Mesendoderm (in vitro differentiated cells): ENCODE measurements at regions not wholly inside any gene's neighbourhood (a gene's known extent, or its start where the extent isn't known, plus 50 kb on each side); places are given as distances from the start of the nearest gene placed in this dataset.

Experiments used
- DNase-seq: peaks from one replicate; pipeline ENCODE4 v3.0.0; 2013
- H2AK5ac ChIP-seq: 2 replicates; pipeline ENCODE4 v1.6.1; 2013; ENCODE audit warnings: low read length, inconsistent platforms
- H2BK120ac ChIP-seq: 2 replicates; pipeline ENCODE4 v1.6.1; 2013; ENCODE audit warnings: low read depth, mild to moderate bottlenecking, low read length, moderate library complexity, mixed read lengths
- H2BK15ac ChIP-seq: replicated peaks from 2 replicates; pipeline ENCODE4 v1.6.1; 2013; ENCODE audit warnings: low read depth, mild to moderate bottlenecking, moderate library complexity
- H2BK5ac ChIP-seq: 2 replicates; pipeline ENCODE4 v1.6.1; 2013; ENCODE audit warnings: low read length, inconsistent platforms
- H3K18ac ChIP-seq: 2 replicates; pipeline ENCODE4 v1.6.1; 2013; ENCODE audit warnings: mild to moderate bottlenecking, low read length, mixed read lengths
- H3K23ac ChIP-seq: one replicate; pipeline ENCODE4 v1.6.1; 2013; ENCODE audit warnings: low read length
- H3K27ac ChIP-seq: 2 replicates; pipeline ENCODE4 v1.5.1; 2013; ENCODE audit warnings: low read depth, mild to moderate bottlenecking, inconsistent platforms, low read length, moderate library complexity
- H3K27me3 ChIP-seq: 2 replicates; pipeline ENCODE4 v1.6.1; 2013; ENCODE audit warnings: low read length, control low read depth, mild to moderate bottlenecking, inconsistent platforms; ENCODE audit not compliant: insufficient read depth, poor library complexity
- H3K36me3 ChIP-seq: 2 replicates; pipeline ENCODE4 v1.6.1; 2013; ENCODE audit warnings: low read length, inconsistent platforms; ENCODE audit not compliant: control insufficient read depth, insufficient read depth
- H3K4ac ChIP-seq: one replicate; pipeline ENCODE4 v1.6.1; 2013; ENCODE audit warnings: low read depth, mild to moderate bottlenecking, low read length, moderate library complexity
- H3K4me1 ChIP-seq: 2 replicates; pipeline ENCODE4 v1.6.1; 2013; ENCODE audit warnings: low read depth, low read length, inconsistent platforms; ENCODE audit not compliant: control insufficient read depth
- H3K4me2 ChIP-seq: 2 replicates; pipeline ENCODE4 v1.6.1; 2013; ENCODE audit warnings: low read length
- H3K4me3 ChIP-seq: 2 replicates; pipeline ENCODE4 v1.5.1; 2013; ENCODE audit warnings: mild to moderate bottlenecking, low read length
- H3K56ac ChIP-seq: one replicate; pipeline ENCODE4 v1.6.1; 2013; ENCODE audit warnings: low read length
- H3K79me1 ChIP-seq: 2 replicates; pipeline ENCODE4 v1.6.1; 2013; ENCODE audit warnings: low read length, inconsistent platforms
- H3K79me2 ChIP-seq: 2 replicates; pipeline ENCODE4 v1.6.1; 2013; ENCODE audit warnings: mild to moderate bottlenecking, low read length; ENCODE audit not compliant: control insufficient read depth, insufficient read depth
- H3K9ac ChIP-seq: 2 replicates; pipeline ENCODE4 v1.6.1; 2013; ENCODE audit warnings: low read length, inconsistent platforms
- H4K5ac ChIP-seq: one replicate; pipeline ENCODE4 v1.6.1; 2013; ENCODE audit warnings: low read length
- H4K8ac ChIP-seq: one replicate; pipeline ENCODE4 v1.6.1; 2013; ENCODE audit warnings: low read depth, mild to moderate bottlenecking, control low read depth, low read length, moderate library complexity
- WGBS: extraction: QIAGEN DNeasy Blood & Tissue Kit; methylation state at CpG from one replicate; pipeline ENCODE4 v1.1.7; 2013; ENCODE audit warnings: low lambda C conversion rate, missing lambda C conversion rate; ENCODE audit not compliant: insufficient coverage; ENCODE audit errors: extremely low coverage; 5-methylcytosine and 5-hydroxymethylcytosine counted together

GRCh38 chr13:84570831-84571230 lies 688.6 kb upstream of the SLITRK1 start:
- Histone ChIP-seq H2BK15ac (no peak overlapping the region), H3K18ac (no peak overlapping the region)
- WGBS = no CpG with 5 or more reads among the region's 2 CpGs

GRCh38 chr13:84569366-84569765 lies 687.1 kb upstream of the SLITRK1 start:
- Histone ChIP-seq H2BK120ac (no peak overlapping the region), H3K27ac (no peak overlapping the region), H3K23ac (no peak overlapping the region), H3K4ac (no peak overlapping the region), H3K79me1 (no peaks in the 10 kb centered on the region), H3K18ac (no peak overlapping the region), H2AK5ac (no peak overlapping the region), H3K9ac (no peak overlapping the region), H4K8ac (no peak overlapping the region), H3K4me1 (no peaks in the 10 kb centered on the region), H2BK15ac (no peak overlapping the region), H4K5ac (no peak overlapping the region), H3K4me3 (no peak overlapping the region), H3K79me2 (no peaks in the 10 kb centered on the region), H3K56ac (no peak overlapping the region), H3K27me3 (no peaks in the 10 kb centered on the region), H3K4me2 (no peak overlapping the region), H3K36me3 (no peaks in the 10 kb centered on the region), H2BK5ac (no peak overlapping the region)
- no peak for DNase-seq
- 100% methylated on average over 1 of the region's 1 CpG for WGBS

More at GRCh38 chr13:84570831-84571230, 688.6 kb upstream of the SLITRK1 start:
- Histone ChIP-seq H4K8ac (no peak overlapping the region), H3K4me3 (no peak overlapping the region), H3K27ac (no peak overlapping the region), H2BK120ac (no peak overlapping the region), H3K79me2 (no peaks in the 10 kb centered on the region), H3K4me1 (no peaks in the 10 kb centered on the region), H2BK5ac (no peak overlapping the region), H3K56ac (no peak overlapping the region), H3K23ac (no peak overlapping the region), H3K4ac (no peak overlapping the region), H3K36me3 (no peaks in the 10 kb centered on the region), H3K79me1 (no peaks in the 10 kb centered on the region), H3K9ac (no peak overlapping the region), H4K5ac (no peak overlapping the region), H3K4me2 (no peak overlapping the region), H2AK5ac (no peak overlapping the region), H3K27me3 (no peaks in the 10 kb centered on the region)
- DNase-seq = no peak

- Histone ChIP-seq H4K8ac (no peak overlapping the region), H3K9ac (no peak overlapping the region), H2BK120ac (no peak overlapping the region), H3K27ac (no peak overlapping the region), H3K4ac (no peak overlapping the region), H4K5ac (no peak overlapping the region), H3K27me3 (no peaks in the 10 kb centered on the region), H3K36me3 (no peaks in the 10 kb centered on the region), H3K4me2 (no peak overlapping the region), H3K79me1 (no peaks in the 10 kb centered on the region), H2BK15ac (no peak overlapping the region), H2BK5ac (no peak overlapping the region), H3K4me1 (no peaks in the 10 kb centered on the region), H3K23ac (no peak overlapping the region), H3K18ac (no peak overlapping the region), H2AK5ac (no peak overlapping the region), H3K4me3 (no peak overlapping the region), H3K79me2 (no peaks in the 10 kb centered on the region), H3K56ac (no peak overlapping the region)
- no peak for DNase-seq
- WGBS = no CpG with 5 or more reads among the region's 1 CpG
These were observed 685.6 kb upstream of the SLITRK1 start for GRCh38 chr13:84567848-84568247.

GRCh38 chr13:84566780-84567179 lies 684.5 kb upstream of the SLITRK1 start:
- H3K56ac ChIP-seq = no peak overlapping the region
- no peak overlapping the region for H3K27ac ChIP-seq
- no peaks in the 10 kb centered on the region for H3K27me3 ChIP-seq
- H3K4me3 ChIP-seq = no peak overlapping the region
- no peak overlapping the region for H2AK5ac ChIP-seq
- WGBS = no CpG with 5 or more reads among the region's 2 CpGs
- no peak for DNase-seq
- no peak overlapping the region for H3K9ac ChIP-seq
- H3K79me1 ChIP-seq = no peaks in the 10 kb centered on the region
- H3K36me3 ChIP-seq = no peaks in the 10 kb centered on the region
- no peaks in the 10 kb centered on the region for H3K4me1 ChIP-seq
- H3K18ac ChIP-seq = no peak overlapping the region
- H3K4me2 ChIP-seq = no peak overlapping the region
- no peak overlapping the region for H2BK15ac ChIP-seq
- H2BK120ac ChIP-seq = no peak overlapping the region
- H2BK5ac ChIP-seq = no peak overlapping the region
- no peaks in the 10 kb centered on the region for H3K79me2 ChIP-seq
- no peak overlapping the region for H4K5ac ChIP-seq
- H3K23ac ChIP-seq = no peak overlapping the region
- no peak overlapping the region for H3K4ac ChIP-seq
- H4K8ac ChIP-seq = no peak overlapping the region

GRCh38 chr13:84563611-84564010 lies 681.3 kb upstream of the SLITRK1 start:
- Histone ChIP-seq H2AK5ac (no peak overlapping the region), H3K4me2 (no peak overlapping the region), H3K4me3 (no peak overlapping the region), H3K27me3 (no peaks in the 10 kb centered on the region), H3K4me1 (no peaks in the 10 kb centered on the region), H2BK15ac (no peak overlapping the region), H3K4ac (no peak overlapping the region), H4K5ac (no peak overlapping the region), H4K8ac (no peak overlapping the region), H3K79me2 (no peaks in the 10 kb centered on the region), H3K27ac (no peak overlapping the region), H3K9ac (no peak overlapping the region), H3K79me1 (no peaks in the 10 kb centered on the region), H2BK120ac (no peak overlapping the region), H3K36me3 (no peaks in the 10 kb centered on the region), H3K18ac (no peak overlapping the region), H3K56ac (no peak overlapping the region), H2BK5ac (no peak overlapping the region), H3K23ac (no peak overlapping the region)
- no peak for DNase-seq
- WGBS = no CpG with 5 or more reads among the region's 3 CpGs

GRCh38 chr13:84553227-84553626 lies 671.0 kb upstream of the SLITRK1 start:
- H4K5ac ChIP-seq = no peak overlapping the region
- H3K4me1 ChIP-seq = no peaks in the 10 kb centered on the region
- H3K4me2 ChIP-seq = no peak overlapping the region
- H3K23ac ChIP-seq = no peak overlapping the region
- no peak overlapping the region for H3K18ac ChIP-seq
- H3K79me1 ChIP-seq = no peaks in the 10 kb centered on the region
- no peak overlapping the region for H3K4ac ChIP-seq
- no peak overlapping the region for H3K9ac ChIP-seq
- H3K27me3 ChIP-seq = no peaks in the 10 kb centered on the region
- H4K8ac ChIP-seq = no peak overlapping the region
- no peaks in the 10 kb centered on the region for H3K79me2 ChIP-seq
- no peak overlapping the region for H2BK5ac ChIP-seq
- no peak overlapping the region for H2BK120ac ChIP-seq
- no CpG with 5 or more reads among the region's 5 CpGs for WGBS
- H3K36me3 ChIP-seq = no peaks in the 10 kb centered on the region
- H3K4me3 ChIP-seq = no peak overlapping the region
- no peak overlapping the region for H2BK15ac ChIP-seq
- no peak overlapping the region for H3K56ac ChIP-seq
- H3K27ac ChIP-seq = no peak overlapping the region
- no peak for DNase-seq
- H2AK5ac ChIP-seq = no peak overlapping the region
